Transverse colon (tissue), 3 donors: ENCODE measurements at regions not wholly inside any gene's neighbourhood (a gene's known extent, or its start where the extent isn't known, plus 50 kb on each side); places are given as distances from the start of the nearest gene placed in this dataset.

Experiments
- EP300 ChIP-seq: sonication (generic); formaldehyde crosslinking; IDR thresholded peaks from one replicate; pipeline ENCODE4 v1.6.1; 2017; ENCODE audit warnings: antibody characterized with exemption, low read depth
- TF ChIP-seq, protein P1 (sequence below), 5 experiments: fragments of 200-600 bp in 3 of 5; fragments of 450-650 bp in 2 of 5; sonication (generic) in 3 of 5; IDR thresholded peaks; 1 replicate in 2 of 5; 2 replicates in 3 of 5; pipeline ENCODE4 v1.5.1; 2016 to 2017; ENCODE audit warnings: antibody characterized with exemption in 5 of 5, inconsistent platforms in 3 of 5, mild to moderate bottlenecking in 2 of 5, moderate library complexity in 1 of 5

DNA sequence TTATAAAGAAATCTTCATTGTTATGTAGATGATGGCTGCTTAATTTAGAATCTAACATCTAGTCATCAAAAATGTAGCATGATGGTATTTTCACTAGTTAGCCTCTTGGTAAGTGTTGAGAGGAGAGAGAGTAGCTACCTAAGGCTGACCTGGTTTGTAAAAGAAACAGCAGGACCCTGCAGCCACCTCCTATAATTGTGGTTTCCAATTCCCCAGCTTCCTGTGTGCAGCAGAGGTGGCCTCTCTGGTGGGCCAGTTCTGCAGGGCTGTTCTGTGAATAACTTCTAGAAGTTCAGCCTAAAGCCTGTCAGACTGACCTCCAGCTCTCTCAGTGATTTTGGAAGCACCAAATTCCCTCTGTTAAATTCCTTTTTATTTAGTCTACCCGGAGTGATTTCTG is 246.4 kb upstream of the LRRC7 start:
- TF ChIP-seq, protein P1, sequence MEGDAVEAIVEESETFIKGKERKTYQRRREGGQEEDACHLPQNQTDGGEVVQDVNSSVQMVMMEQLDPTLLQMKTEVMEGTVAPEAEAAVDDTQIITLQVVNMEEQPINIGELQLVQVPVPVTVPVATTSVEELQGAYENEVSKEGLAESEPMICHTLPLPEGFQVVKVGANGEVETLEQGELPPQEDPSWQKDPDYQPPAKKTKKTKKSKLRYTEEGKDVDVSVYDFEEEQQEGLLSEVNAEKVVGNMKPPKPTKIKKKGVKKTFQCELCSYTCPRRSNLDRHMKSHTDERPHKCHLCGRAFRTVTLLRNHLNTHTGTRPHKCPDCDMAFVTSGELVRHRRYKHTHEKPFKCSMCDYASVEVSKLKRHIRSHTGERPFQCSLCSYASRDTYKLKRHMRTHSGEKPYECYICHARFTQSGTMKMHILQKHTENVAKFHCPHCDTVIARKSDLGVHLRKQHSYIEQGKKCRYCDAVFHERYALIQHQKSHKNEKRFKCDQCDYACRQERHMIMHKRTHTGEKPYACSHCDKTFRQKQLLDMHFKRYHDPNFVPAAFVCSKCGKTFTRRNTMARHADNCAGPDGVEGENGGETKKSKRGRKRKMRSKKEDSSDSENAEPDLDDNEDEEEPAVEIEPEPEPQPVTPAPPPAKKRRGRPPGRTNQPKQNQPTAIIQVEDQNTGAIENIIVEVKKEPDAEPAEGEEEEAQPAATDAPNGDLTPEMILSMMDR (IDR thresholded peaks at IDR 0.05) = no peak
- TF ChIP-seq EP300 = no peak
